Bronchial epithelial cell (primary cell): ENCODE measurements at regions not wholly inside any gene's neighbourhood (a gene's known extent, or its start where the extent isn't known, plus 50 kb on each side); places are given as distances from the start of the nearest gene placed in this dataset.

ENCODE experiments used
- DNase-seq: peaks from one replicate; pipeline ENCODE4 v3.0.0-alpha.2; 2010; ENCODE audit warnings: low read depth
- FAIRE-seq: peaks from 2 replicates; lab custom pipeline; 2011; peaks lifted over from hg19 to GRCh38; lab: Jason Lieb, UNC
- H3K27me3 ChIP-seq: 2 replicates; pipeline ENCODE4 v1.5.1; 2011; ENCODE audit warnings: low read length; ENCODE audit not compliant: control insufficient read depth, insufficient read depth
- H3K36me3 ChIP-seq: 2 replicates; pipeline ENCODE4 v1.5.1; 2011; ENCODE audit warnings: low read length; ENCODE audit not compliant: control insufficient read depth, insufficient read depth
- H3K4me3 ChIP-seq: 2 replicates; pipeline ENCODE4 v1.5.1; 2011; ENCODE audit warnings: mild to moderate bottlenecking, low read depth, low read length, control low read depth
- TF ChIP-seq, protein P1 (sequence below): IDR thresholded peaks from 2 replicates; pipeline ENCODE4 v1.5.1; 2011; ENCODE audit warnings: mild to moderate bottlenecking, moderate library complexity, low read length, control low read depth, inconsistent platforms; ENCODE audit not compliant: insufficient read depth, severe bottlenecking

DNA sequence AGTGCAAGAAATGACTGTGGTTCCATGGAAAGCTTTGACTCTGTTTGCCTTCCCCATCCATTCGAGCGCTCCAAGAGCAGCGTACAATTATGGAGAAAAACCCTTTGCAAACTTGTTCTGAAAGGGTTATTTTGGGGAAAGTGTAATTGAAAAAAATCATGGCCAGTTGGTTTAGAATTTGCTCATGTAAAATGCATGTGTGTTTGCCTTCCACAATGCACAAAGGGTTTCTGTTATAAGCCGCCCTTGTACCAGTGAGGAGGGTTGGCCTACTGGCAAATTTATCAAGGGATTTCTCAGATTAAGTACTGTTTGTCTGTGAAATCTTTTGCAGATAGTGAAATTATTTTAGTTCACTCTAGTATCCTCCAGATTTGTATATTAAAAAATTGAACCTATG, 62.7 kb upstream of the PELI2 start:
- peaks cover 1% of the 10 kb centered on the region for H3K27me3 ChIP-seq
- no peaks in the 10 kb centered on the region for H3K36me3 ChIP-seq
- TF ChIP-seq, protein P1, sequence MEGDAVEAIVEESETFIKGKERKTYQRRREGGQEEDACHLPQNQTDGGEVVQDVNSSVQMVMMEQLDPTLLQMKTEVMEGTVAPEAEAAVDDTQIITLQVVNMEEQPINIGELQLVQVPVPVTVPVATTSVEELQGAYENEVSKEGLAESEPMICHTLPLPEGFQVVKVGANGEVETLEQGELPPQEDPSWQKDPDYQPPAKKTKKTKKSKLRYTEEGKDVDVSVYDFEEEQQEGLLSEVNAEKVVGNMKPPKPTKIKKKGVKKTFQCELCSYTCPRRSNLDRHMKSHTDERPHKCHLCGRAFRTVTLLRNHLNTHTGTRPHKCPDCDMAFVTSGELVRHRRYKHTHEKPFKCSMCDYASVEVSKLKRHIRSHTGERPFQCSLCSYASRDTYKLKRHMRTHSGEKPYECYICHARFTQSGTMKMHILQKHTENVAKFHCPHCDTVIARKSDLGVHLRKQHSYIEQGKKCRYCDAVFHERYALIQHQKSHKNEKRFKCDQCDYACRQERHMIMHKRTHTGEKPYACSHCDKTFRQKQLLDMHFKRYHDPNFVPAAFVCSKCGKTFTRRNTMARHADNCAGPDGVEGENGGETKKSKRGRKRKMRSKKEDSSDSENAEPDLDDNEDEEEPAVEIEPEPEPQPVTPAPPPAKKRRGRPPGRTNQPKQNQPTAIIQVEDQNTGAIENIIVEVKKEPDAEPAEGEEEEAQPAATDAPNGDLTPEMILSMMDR, result no peak
- no peak for DNase-seq
- no peak overlapping the region for H3K4me3 ChIP-seq
- FAIRE-seq, result no peak

DNA sequence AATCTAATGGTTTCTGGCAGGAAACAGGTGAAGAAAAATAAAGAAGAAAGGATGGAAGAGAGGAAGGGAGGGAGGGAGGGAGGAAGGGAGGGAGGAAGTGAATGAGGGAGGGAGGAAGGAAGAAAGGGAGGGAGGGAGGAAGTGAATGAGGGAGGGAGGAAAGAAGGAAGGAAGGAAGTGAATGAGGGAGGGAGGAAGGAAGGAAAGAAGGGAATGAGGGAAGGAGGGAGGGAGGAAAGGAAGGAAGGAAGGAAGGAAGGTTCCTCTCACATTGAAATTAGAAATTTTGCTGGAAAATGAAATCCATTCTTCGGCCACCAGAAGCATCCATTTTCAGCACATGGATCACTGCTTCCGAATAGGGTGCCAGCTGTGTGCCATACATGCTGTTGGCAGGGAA, 62.2 kb upstream of the PELI2 start:
- TF ChIP-seq, protein P1, result no peak
- peaks cover 1% of the 10 kb centered on the region for H3K27me3 ChIP-seq
- no peaks in the 10 kb centered on the region for H3K36me3 ChIP-seq
- DNase-seq (no peak), FAIRE-seq (no peak)
- no peak overlapping the region for H3K4me3 ChIP-seq

DNA sequence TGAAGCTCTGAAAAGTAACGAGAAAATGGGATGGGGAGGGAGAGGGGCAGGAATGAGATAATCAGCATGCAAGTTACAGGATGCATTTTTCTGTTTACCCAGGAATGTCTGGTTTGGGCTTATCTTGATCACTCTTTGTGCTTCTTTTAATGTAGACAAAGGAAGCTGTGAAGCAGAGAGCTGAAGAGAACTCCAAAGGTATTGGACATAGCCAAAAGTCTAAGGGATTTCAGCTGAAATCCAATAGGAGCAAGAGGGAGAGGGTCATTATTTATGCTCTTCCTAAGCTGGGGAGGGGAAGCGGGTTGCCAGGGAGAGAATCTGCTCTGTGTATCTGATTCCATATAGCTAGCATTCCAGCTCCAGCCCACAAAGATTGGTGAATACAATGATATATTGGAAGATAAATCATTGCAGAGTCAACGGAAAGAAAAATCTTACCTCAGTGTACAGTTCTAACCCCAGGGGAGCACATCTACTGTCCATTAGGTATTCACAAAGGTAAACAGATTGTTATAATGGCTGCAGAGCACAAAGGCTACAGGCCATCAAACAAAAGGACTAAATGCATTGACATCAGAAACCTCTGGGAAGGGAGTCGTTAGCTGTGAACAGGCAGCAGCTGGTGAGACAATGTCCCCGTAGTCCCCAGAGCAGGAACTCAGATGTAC, 61.0 kb upstream of the PELI2 start:
- FAIRE-seq (no peak), DNase-seq (no peak)
- Histone ChIP-seq H3K36me3 (no peaks in the 10 kb centered on the region), H3K4me3 (no peak overlapping the region), H3K27me3 (peaks cover 1% of the 10 kb centered on the region)
- TF ChIP-seq, protein P1, result no peak

DNA sequence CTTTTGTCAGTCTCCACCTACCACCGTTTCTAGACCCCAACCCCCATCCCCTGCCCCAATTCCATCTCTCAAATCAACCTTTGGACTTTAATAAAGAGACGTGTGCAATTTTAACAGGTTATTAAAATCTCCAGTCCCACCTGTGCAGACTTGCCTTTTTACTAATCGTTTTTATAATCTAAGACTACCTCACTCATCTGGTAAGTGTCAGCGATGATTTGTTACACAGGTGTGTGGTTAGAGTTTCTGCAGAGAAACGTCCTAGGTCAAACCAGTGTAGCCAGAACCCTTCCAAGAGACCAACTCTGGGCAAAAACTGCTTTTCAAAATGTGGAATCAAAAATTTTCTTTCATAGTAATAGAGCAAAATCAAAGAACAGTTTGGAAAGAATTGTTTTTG, 60.4 kb upstream of the PELI2 start:
- Histone ChIP-seq H3K27me3 (peaks cover 1% of the 10 kb centered on the region), H3K4me3 (no peak overlapping the region), H3K36me3 (no peaks in the 10 kb centered on the region)
- no peak for DNase-seq
- TF ChIP-seq, protein P1, result no peak
- no peak for FAIRE-seq

DNA sequence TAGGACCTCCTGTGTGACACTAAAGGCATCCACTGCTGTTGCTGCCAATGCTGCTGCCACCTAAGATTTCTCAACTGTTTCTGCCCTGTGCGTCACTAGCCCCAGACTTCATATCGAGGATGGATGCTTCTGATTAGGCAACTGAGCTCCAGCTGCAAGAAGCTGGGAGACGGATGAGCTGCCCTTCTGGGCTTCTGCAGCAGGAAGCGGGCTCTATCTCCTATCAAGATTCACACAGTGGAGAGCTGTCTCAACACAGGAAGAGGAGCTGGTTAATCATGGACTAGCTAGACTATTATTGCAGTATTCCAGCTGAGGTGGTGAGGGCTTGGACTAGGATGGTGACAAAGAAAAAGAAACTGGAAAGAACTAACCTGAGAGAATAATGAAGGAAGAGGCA, 59.2 kb upstream of the PELI2 start:
- no peak overlapping the region for H3K4me3 ChIP-seq
- H3K36me3 ChIP-seq, result no peaks in the 10 kb centered on the region
- TF ChIP-seq, protein P1, result no peak
- no peak for DNase-seq
- peaks cover 1% of the 10 kb centered on the region for H3K27me3 ChIP-seq
- no peak for FAIRE-seq

DNA sequence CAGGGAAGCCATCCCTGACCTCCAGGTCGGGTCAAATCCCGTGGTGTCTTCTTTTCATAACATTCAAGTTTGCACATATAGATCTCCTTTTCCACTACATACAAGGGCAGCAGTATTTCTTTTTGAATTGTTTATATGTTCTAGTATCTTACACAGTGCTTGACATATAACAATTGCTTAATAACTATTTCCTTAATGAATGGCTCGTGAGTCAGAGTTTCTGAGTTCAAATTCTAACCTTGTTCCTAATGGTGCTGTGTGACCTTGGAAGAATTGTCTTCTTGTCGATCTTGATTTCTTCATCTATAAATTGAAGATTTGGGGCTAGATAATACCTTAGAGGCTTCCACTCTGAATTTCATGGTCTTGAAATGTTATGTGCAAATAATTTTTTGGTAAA, 57.2 kb upstream of the PELI2 start:
- TF ChIP-seq, protein P1, result no peak
- DNase-seq (peak; percentile 34), FAIRE-seq (no peak)
- Histone ChIP-seq H3K36me3 (no peaks in the 10 kb centered on the region), H3K4me3 (no peak overlapping the region), H3K27me3 (peaks cover 1% of the 10 kb centered on the region)
